ENCODE measurements at regions not wholly inside any gene's neighbourhood (a gene's known extent, or its start where the extent isn't known, plus 50 kb on each side); places are given as distances from the start of the nearest gene placed in this dataset.

GRCh38 chr1:98129491-98129890, 208.7 kb upstream of the DPYD start:
- H3K4me3 ChIP-seq: no peak overlapping the region
- TF ChIP-seq CTCF (IDR thresholded peaks at IDR 0.05): no peak
- no peak for TF ChIP-seq POLR2A (IDR thresholded peaks at IDR 0.05)
- DNase-seq: no peak
- intact Hi-C loops (cut with DNase I): no loop called here
- H3K9me3 ChIP-seq (replicated peaks in 1 of 3): no peaks in the 10 kb centered on the region
- H3K27me3 ChIP-seq: no peaks in the 10 kb centered on the region
- no peaks in the 10 kb centered on the region for H3K36me3 ChIP-seq (replicated peaks in 1 of 2)
- H3K4me1 ChIP-seq (replicated peaks in 1 of 2): no peaks in the 10 kb centered on the region
- 29 to 50% (median 47%) methylated on average over 1 of the region's 1 CpG for WGBS, 4 donors
- H3K27ac ChIP-seq: no peak overlapping the region

GRCh38 chr1:98126740-98127139, 205.9 kb upstream of the DPYD start:
- Histone ChIP-seq H3K9me3 (replicated peaks in 1 of 3) (no peaks in the 10 kb centered on the region), H3K4me1 (replicated peaks in 1 of 2) (no peaks in the 10 kb centered on the region), H3K27ac (no peak overlapping the region), H3K27me3 (no peaks in the 10 kb centered on the region), H3K4me3 (no peak overlapping the region), H3K36me3 (replicated peaks in 1 of 2) (no peaks in the 10 kb centered on the region)
- no peak for TF ChIP-seq CTCF (IDR thresholded peaks at IDR 0.05)
- no peak for TF ChIP-seq POLR2A (IDR thresholded peaks at IDR 0.05)
- intact Hi-C loops (cut with DNase I): no loop called here
- no peak for DNase-seq

- Histone ChIP-seq H3K36me3 (replicated peaks in 1 of 2) (no peaks in the 10 kb centered on the region), H3K27ac (no peak overlapping the region), H3K4me1 (replicated peaks in 1 of 2) (no peaks in the 10 kb centered on the region), H3K9me3 (replicated peaks in 1 of 3) (no peaks in the 10 kb centered on the region), H3K4me3 (no peak overlapping the region), H3K27me3 (no peaks in the 10 kb centered on the region)
- 0 to 22% (median 7%) methylated on average over 1 of the region's 1 CpG for WGBS, 4 donors
- DNase-seq: no peak
- TF ChIP-seq POLR2A (IDR thresholded peaks at IDR 0.05): no peak
- TF ChIP-seq CTCF (IDR thresholded peaks at IDR 0.05): no peak
- intact Hi-C loops (cut with DNase I): no loop called here
These were observed 200.8 kb upstream of the DPYD start for GRCh38 chr1:98121646-98122045.

GRCh38 chr1:98119796-98120195, 199.0 kb upstream of the DPYD start:
- H3K27ac ChIP-seq: no peak overlapping the region
- TF ChIP-seq POLR2A (IDR thresholded peaks at IDR 0.05) (no peak), CTCF (IDR thresholded peaks at IDR 0.05) (no peak)
- no peaks in the 10 kb centered on the region for H3K27me3 ChIP-seq
- DNase-seq: peak in 2 of 7 donors; percentile 1 to 50
- intact Hi-C loops (cut with DNase I): no loop called here
- H3K4me1 ChIP-seq (replicated peaks in 1 of 2): no peaks in the 10 kb centered on the region
- 19 to 34% (median 20%) methylated on average over 1 of the region's 1 CpG for WGBS, 4 donors
- no peaks in the 10 kb centered on the region for H3K9me3 ChIP-seq (replicated peaks in 1 of 3)
- H3K4me3 ChIP-seq: no peak overlapping the region
- no peaks in the 10 kb centered on the region for H3K36me3 ChIP-seq (replicated peaks in 1 of 2)

Measured in adrenal gland (tissue), 9 donors.